Neural crest cell (in vitro differentiated cells): ENCODE measurements at regions not wholly inside any gene's neighbourhood (a gene's known extent, or its start where the extent isn't known, plus 50 kb on each side); places are given as distances from the start of the nearest gene placed in this dataset.

Experiments
- DNase-seq: peaks from one replicate; pipeline ENCODE4 v3.0.0; 2021; ENCODE audit warnings: low read depth, mixed read lengths, low spot score
- H3K27ac Mint-ChIP-seq: one replicate; pipeline ENCODE4 v1.8.0; 2021; ENCODE audit warnings: mild to moderate bottlenecking, mixed read lengths; ENCODE audit not compliant: unreplicated experiment
- H3K27me3 Mint-ChIP-seq: 2 replicates; pipeline ENCODE4 v1.8.0; 2021; ENCODE audit warnings: low read depth, mild to moderate bottlenecking, mixed read lengths
- H3K36me3 Mint-ChIP-seq: 2 replicates; pipeline ENCODE4 v1.8.0; 2021; ENCODE audit warnings: low read depth, mild to moderate bottlenecking, mixed read lengths
- H3K4me1 Mint-ChIP-seq: 2 replicates; pipeline ENCODE4 v1.8.0; 2021; ENCODE audit warnings: mixed read lengths
- H3K4me3 Mint-ChIP-seq: one replicate; pipeline ENCODE4 v1.8.0; 2021; ENCODE audit warnings: mild to moderate bottlenecking, mixed read lengths
- H3K9me3 Mint-ChIP-seq: 2 replicates; pipeline ENCODE4 v1.8.0; 2021; ENCODE audit warnings: mixed read lengths
- TF ChIP-seq, protein P1 (sequence below): fragments of 200-600 bp; sonication (generic); conservative IDR thresholded peaks from 2 replicates; pipeline ENCODE4 v1.5.0; 2021; ENCODE audit warnings: antibody characterized with exemption, mild to moderate bottlenecking

GRCh38 chr10:14409856-14410458, 79.2 kb upstream of the FRMD4A start:
- TF ChIP-seq, protein P1, sequence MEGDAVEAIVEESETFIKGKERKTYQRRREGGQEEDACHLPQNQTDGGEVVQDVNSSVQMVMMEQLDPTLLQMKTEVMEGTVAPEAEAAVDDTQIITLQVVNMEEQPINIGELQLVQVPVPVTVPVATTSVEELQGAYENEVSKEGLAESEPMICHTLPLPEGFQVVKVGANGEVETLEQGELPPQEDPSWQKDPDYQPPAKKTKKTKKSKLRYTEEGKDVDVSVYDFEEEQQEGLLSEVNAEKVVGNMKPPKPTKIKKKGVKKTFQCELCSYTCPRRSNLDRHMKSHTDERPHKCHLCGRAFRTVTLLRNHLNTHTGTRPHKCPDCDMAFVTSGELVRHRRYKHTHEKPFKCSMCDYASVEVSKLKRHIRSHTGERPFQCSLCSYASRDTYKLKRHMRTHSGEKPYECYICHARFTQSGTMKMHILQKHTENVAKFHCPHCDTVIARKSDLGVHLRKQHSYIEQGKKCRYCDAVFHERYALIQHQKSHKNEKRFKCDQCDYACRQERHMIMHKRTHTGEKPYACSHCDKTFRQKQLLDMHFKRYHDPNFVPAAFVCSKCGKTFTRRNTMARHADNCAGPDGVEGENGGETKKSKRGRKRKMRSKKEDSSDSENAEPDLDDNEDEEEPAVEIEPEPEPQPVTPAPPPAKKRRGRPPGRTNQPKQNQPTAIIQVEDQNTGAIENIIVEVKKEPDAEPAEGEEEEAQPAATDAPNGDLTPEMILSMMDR: no peak
- no peak overlapping the region for H3K4me3 Mint-ChIP-seq
- H3K9me3 Mint-ChIP-seq: no peaks in the 10 kb centered on the region
- no peaks in the 10 kb centered on the region for H3K27me3 Mint-ChIP-seq
- no peak for DNase-seq
- H3K27ac Mint-ChIP-seq: no peak overlapping the region
- no peaks in the 10 kb centered on the region for H3K36me3 Mint-ChIP-seq
- no peaks in the 10 kb centered on the region for H3K4me1 Mint-ChIP-seq

- TF ChIP-seq, protein P1: no peak
- no peak overlapping the region for H3K27ac Mint-ChIP-seq
- no peaks in the 10 kb centered on the region for H3K27me3 Mint-ChIP-seq
- H3K4me1 Mint-ChIP-seq: no peaks in the 10 kb centered on the region
- H3K4me3 Mint-ChIP-seq: no peak overlapping the region
- H3K36me3 Mint-ChIP-seq: no peaks in the 10 kb centered on the region
- no peak for DNase-seq
- no peaks in the 10 kb centered on the region for H3K9me3 Mint-ChIP-seq
These were observed 78.5 kb upstream of the FRMD4A start for GRCh38 chr10:14409247-14409646.

DNA sequence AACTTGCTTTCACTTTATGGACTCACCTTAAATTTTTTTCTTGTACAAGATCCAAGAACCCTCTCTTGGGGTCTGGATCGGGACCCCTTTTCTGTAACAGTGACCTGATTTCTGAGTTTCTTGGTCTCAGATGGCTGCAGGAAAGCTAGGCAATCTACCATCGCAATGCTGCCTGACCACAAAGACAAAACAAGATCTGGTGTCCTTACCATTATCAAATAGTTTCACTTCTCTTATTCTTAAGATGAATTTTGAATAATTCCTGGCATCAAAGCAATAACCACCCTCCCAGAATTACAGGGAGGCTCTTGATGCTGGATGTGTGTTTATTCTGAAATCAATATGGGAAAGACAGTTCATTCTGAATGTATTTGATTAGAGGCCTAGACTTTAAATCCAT, 77.4 kb upstream of the FRMD4A start:
- no peaks in the 10 kb centered on the region for H3K9me3 Mint-ChIP-seq
- H3K4me3 Mint-ChIP-seq: no peak overlapping the region
- H3K27me3 Mint-ChIP-seq: no peaks in the 10 kb centered on the region
- no peaks in the 10 kb centered on the region for H3K36me3 Mint-ChIP-seq
- no peaks in the 10 kb centered on the region for H3K4me1 Mint-ChIP-seq
- TF ChIP-seq, protein P1: no peak
- no peak for DNase-seq
- no peak overlapping the region for H3K27ac Mint-ChIP-seq

DNA sequence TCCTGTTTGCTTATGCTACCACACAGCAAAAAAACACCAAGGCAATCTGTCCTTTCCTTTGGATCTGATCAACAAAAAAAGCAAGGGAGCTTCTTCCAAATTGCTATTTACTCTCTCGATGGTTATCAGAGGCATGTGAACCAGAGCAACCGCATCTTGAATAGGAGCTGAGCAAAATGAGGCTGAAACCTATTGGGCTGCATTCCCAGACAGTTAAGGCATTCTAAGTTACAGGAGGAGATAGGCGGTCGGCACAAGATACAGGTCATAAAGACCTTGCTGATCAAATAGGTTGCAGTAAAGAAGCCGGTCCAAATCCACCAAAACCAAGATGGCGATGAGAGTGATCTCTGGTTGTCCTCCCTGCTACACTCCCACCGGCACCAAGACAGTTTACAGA, 76.8 kb upstream of the FRMD4A start:
- DNase-seq: no peak
- no peak overlapping the region for H3K27ac Mint-ChIP-seq
- TF ChIP-seq, protein P1: no peak
- no peak overlapping the region for H3K4me3 Mint-ChIP-seq
- H3K36me3 Mint-ChIP-seq: no peaks in the 10 kb centered on the region
- no peaks in the 10 kb centered on the region for H3K4me1 Mint-ChIP-seq
- H3K9me3 Mint-ChIP-seq: no peaks in the 10 kb centered on the region
- no peaks in the 10 kb centered on the region for H3K27me3 Mint-ChIP-seq

DNA sequence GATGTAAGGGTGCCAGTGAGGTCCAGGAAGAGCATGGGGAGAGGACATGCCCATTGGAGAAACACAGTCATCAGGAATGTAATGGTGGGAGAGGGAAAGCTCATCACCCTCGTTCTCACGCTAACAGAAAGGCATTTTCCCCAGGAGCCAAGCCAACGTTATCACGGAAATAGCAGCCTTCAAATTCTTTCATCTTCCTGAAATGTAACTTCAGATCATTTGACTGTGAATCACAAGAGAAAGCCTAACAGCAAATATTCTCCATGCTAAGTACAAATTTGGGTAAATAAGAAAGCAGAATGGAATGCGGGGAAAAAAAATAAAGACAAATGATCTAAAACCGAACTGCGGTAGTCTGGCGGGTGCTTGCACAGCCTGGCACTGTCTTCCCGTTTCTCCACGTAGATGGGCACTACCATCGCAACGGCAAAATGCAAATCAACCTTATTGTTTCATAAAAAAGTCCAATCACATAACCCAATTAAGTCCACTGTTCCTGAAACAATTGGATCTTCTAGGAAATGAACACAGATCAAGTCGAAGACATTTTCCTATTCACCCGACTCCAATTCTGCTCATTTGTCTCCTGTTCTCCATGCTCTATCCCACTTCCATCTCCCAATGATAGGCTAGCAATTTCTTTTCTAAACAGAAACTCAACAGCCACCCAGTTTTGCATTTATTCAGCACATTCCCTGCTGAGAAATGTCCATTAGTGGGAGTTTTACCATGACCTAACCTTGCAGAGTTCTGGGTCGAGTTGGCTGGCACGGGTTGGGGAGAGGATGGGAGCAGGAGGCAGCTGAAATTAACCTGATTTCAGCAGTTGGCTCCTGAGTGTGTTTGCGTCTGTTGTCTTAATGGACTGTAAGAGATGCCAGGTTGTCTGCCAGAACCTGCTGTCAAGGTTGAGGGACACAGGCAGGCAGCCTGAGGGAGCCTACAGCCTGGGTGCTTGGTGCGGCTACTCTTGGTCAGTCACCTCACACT, 74.6 kb upstream of the FRMD4A start:
- Mint-ChIP-seq H3K9me3 (peaks cover 3% of the 10 kb centered on the region), H3K36me3 (no peaks in the 10 kb centered on the region), H3K4me3 (no peak overlapping the region), H3K27ac (no peak overlapping the region), H3K27me3 (peaks cover 2% of the 10 kb centered on the region), H3K4me1 (no peaks in the 10 kb centered on the region)
- TF ChIP-seq, protein P1: no peak
- DNase-seq: no peak
